HepG2 (cell line): ENCODE measurements at regions not wholly inside any gene's neighbourhood (a gene's known extent, or its start where the extent isn't known, plus 50 kb on each side); places are given as distances from the start of the nearest gene placed in this dataset.

ENCODE experiments used
- ATAC-seq: fragments of 200-7000 bp; cut with Tn5 transposase; 3 replicates; pipeline ENCODE4 v1.9.1; 2020; ENCODE audit warnings: mild to moderate bottlenecking, moderate library complexity
- BruUV-seq: library from RNA; stranded (reverse); fragments of 400-500 nt; replicated peaks from 2 replicates; lab custom pipeline; 2021; lab: Mats Ljungman, UMichigan
- CTCF ChIA-PET: fragments of 300-600 bp; formaldehyde crosslinking; extraction: SDS; loops from one replicate; lab custom pipeline; 2021; ENCODE audit warnings: low total read pairs, inconsistent platforms, low intra/inter-chr PET ratio; lab: Yijun Ruan, JAX
- POLR2A ChIA-PET: fragments of 350-600 bp; sonication (Branson Sonifier 250); formaldehyde crosslinking; loops from one replicate; lab custom pipeline; 2020; ENCODE audit warnings: antibody characterized with exemption, inconsistent platforms; lab: Yijun Ruan, JAX
- DNase-seq: peaks from one replicate; pipeline ENCODE4 v3.0.0-alpha.2; 2015; ENCODE audit warnings: low spot score
- FAIRE-seq: peaks from 3 replicates; lab custom pipeline; 2011; peaks lifted over from hg19 to GRCh38; lab: Jason Lieb, UNC
- H2AFZ ChIP-seq: one replicate; pipeline ENCODE4 v1.6.1; 2011; ENCODE audit warnings: low read length, inconsistent platforms
- H3K27ac ChIP-seq: fragments of 300-600 bp; 3 replicates; pipeline ENCODE4 v1.8.0; 2011; ENCODE audit warnings: mixed run types, mild to moderate bottlenecking, mixed read lengths, low read length, inconsistent platforms; ENCODE audit not compliant: insufficient read depth; ENCODE audit errors: extremely low read length
- H3K27me3 ChIP-seq, 2 experiments: fragments of 200-600 bp in 1 of 2; 2 replicates in 1 of 2; 3 replicates in 1 of 2; pipeline versions ENCODE4 v1.6.0 to v1.8.0; 2011; ENCODE audit warnings: low read length in 2 of 2, mild to moderate bottlenecking in 2 of 2, moderate library complexity in 2 of 2, inconsistent platforms in 1 of 2; ENCODE audit not compliant: insufficient read depth in 2 of 2, control insufficient read depth in 1 of 2
- H3K36me3 ChIP-seq, 2 experiments: fragments of 200-600 bp in 1 of 2; replicated peaks in 1 of 2; 2 replicates in 1 of 2; 3 replicates in 1 of 2; pipeline versions ENCODE4 v1.5.1 to v1.8.0; 2011; ENCODE audit warnings: low read length in 2 of 2, inconsistent platforms in 1 of 2; ENCODE audit not compliant: insufficient read depth in 2 of 2, control insufficient read depth in 1 of 2
- H3K4me1 ChIP-seq: 2 replicates; pipeline ENCODE4 v1.5.1; 2012; ENCODE audit warnings: low read length, inconsistent platforms; ENCODE audit not compliant: insufficient read depth
- H3K4me2 ChIP-seq: 2 replicates; pipeline ENCODE4 v1.6.0; 2011; ENCODE audit warnings: low read depth, low read length, inconsistent platforms
- H3K4me3 ChIP-seq, 3 experiments: fragments of 200-600 bp in 1 of 3; sonication (generic), shearing (Covaris generic) in 1 of 3; replicated peaks in 1 of 3; 2 replicates each; pipeline ENCODE4 v1.5.1; 2011 to 2016; ENCODE audit warnings: low read length in 3 of 3, inconsistent platforms in 2 of 3, low read depth in 2 of 3, mild to moderate bottlenecking in 2 of 3, control low read depth in 1 of 3, mixed read lengths in 1 of 3; ENCODE audit not compliant: insufficient read depth in 1 of 3
- H3K79me2 ChIP-seq: one replicate; pipeline ENCODE4 v1.6.1; 2011; ENCODE audit warnings: low read length, inconsistent platforms; ENCODE audit not compliant: insufficient read depth
- H3K9ac ChIP-seq: 2 replicates; pipeline ENCODE4 v1.6.0; 2011; ENCODE audit warnings: mild to moderate bottlenecking, low read depth, low read length, inconsistent platforms; ENCODE audit not compliant: insufficient read depth
- H3K9me3 ChIP-seq: 2 replicates; pipeline ENCODE4 v1.5.1; 2012; ENCODE audit warnings: mild to moderate bottlenecking, low read length
- H4K20me1 ChIP-seq: 2 replicates; pipeline ENCODE4 v1.6.0; 2011; ENCODE audit warnings: inconsistent platforms, mild to moderate bottlenecking, low read length, moderate library complexity; ENCODE audit not compliant: insufficient read depth
- CEBPZ ChIP-seq: IDR thresholded peaks from 2 replicates; pipeline ENCODE4 v1.6.1; 2012; ENCODE audit warnings: low read length, improper control_type of control experiment
- CSRNP1 ChIP-seq: sonication (generic); formaldehyde crosslinking; IDR thresholded peaks from 2 replicates; pipeline ENCODE4 v1.8.1; 2023; ENCODE audit warnings: mild to moderate bottlenecking, missing genetic modification reagents
- DNMT1 ChIP-seq: sonication (generic); formaldehyde crosslinking; IDR thresholded peaks from 2 replicates; pipeline ENCODE4 v1.5.1; 2020; ENCODE audit warnings: mild to moderate bottlenecking, missing genetic modification reagents
- DRAP1 ChIP-seq: IDR thresholded peaks from 2 replicates; pipeline ENCODE4 v1.6.1; 2016; ENCODE audit warnings: missing genetic modification reagents, missing compliant biosample characterization
- FOXA1 ChIP-seq, 2 experiments: fragments of 450-650 bp in 1 of 2; sonication (generic) in 1 of 2; formaldehyde crosslinking in 1 of 2; IDR thresholded peaks; 2 replicates each; pipeline versions ENCODE4 v1.4.0 to v1.6.1; 2016 to 2020; ENCODE audit warnings: missing genetic modification reagents in 1 of 2
- FUBP1 ChIP-seq: sonication (generic); formaldehyde crosslinking; IDR thresholded peaks from 2 replicates; pipeline ENCODE4 v1.5.1; 2020; ENCODE audit warnings: missing genetic modification reagents, mild to moderate bottlenecking, borderline replicate concordance
- GTF3A ChIP-seq: sonication (generic); formaldehyde crosslinking; conservative IDR thresholded peaks from 2 replicates; pipeline ENCODE4 v1.4.0; 2020; ENCODE audit warnings: mild to moderate bottlenecking, missing genetic modification reagents
- HDAC2 ChIP-seq: sonication (generic); formaldehyde crosslinking; IDR thresholded peaks from 2 replicates; pipeline ENCODE4 v1.4.0; 2020; ENCODE audit warnings: missing genetic modification reagents
- PRMT3 ChIP-seq: sonication (generic); formaldehyde crosslinking; IDR thresholded peaks from 2 replicates; pipeline ENCODE4 v1.8.1; 2022; ENCODE audit warnings: low read depth, mild to moderate bottlenecking, moderate library complexity, missing genetic modification reagents, borderline replicate concordance
- RARG ChIP-seq: sonication (generic); formaldehyde crosslinking; IDR thresholded peaks from 2 replicates; pipeline ENCODE4 v1.4.0; 2020; ENCODE audit warnings: low read depth, mild to moderate bottlenecking, missing genetic modification reagents
- TEAD3 ChIP-seq: optimal IDR thresholded peaks from 2 replicates; pipeline ENCODE3; 2016; ENCODE audit warnings: borderline replicate concordance
- ZBTB3 ChIP-seq: sonication (generic); formaldehyde crosslinking; IDR thresholded peaks from 2 replicates; pipeline ENCODE4 v1.4.0; 2020; ENCODE audit warnings: low read depth, mild to moderate bottlenecking, moderate library complexity, missing genetic modification reagents, borderline replicate concordance
- ZBTB38 ChIP-seq: sonication (generic); formaldehyde crosslinking; IDR thresholded peaks from 2 replicates; pipeline ENCODE4 v1.5.1; 2020; ENCODE audit warnings: mild to moderate bottlenecking, missing genetic modification reagents
- ZNF552 ChIP-seq: sonication (generic); formaldehyde crosslinking; IDR thresholded peaks from 2 replicates; pipeline ENCODE4 v1.9.0; 2022; ENCODE audit warnings: missing genetic modification reagents, mild to moderate bottlenecking, borderline replicate concordance
- ZNF83 ChIP-seq: sonication (generic); formaldehyde crosslinking; IDR thresholded peaks from 2 replicates; pipeline ENCODE4 v1.4.0; 2020; ENCODE audit warnings: missing genetic modification reagents, mild to moderate bottlenecking, borderline replicate concordance
- WGBS: methylation state at CpG from one replicate; pipeline ENCODE4 v1.1.6; 2017; ENCODE audit warnings: low lambda C conversion rate; 5-methylcytosine and 5-hydroxymethylcytosine counted together
- in situ Hi-C: cut with HindIII; loops from 2 replicates; pipeline ENCODE4 v1.10.0; 2017; ENCODE audit warnings: low pct_unique_long_range_greater_than_20kb; ENCODE audit not compliant: extremely low pct_ligation_motif_present
- intact Hi-C: fragments of 100-400 bp; cut with micrococcal nuclease; formaldehyde crosslinking; loops from one replicate; pipeline ENCODE4 v1.10.0; 2022; ENCODE audit not compliant: unreplicated experiment

- TF ChIP-seq CEBPZ (no peak), ZNF83 (CRISPR knock-in tag) (no peak), DNMT1 (no peak), ZNF552 (CRISPR knock-in tag) (no peak), PRMT3 (CRISPR knock-in tag) (no peak), HDAC2 (CRISPR knock-in tag) (no peak), TEAD3 (CRISPR knock-in tag) (peak; percentile 12), RARG (CRISPR knock-in tag) (no peak), ZBTB3 (CRISPR knock-in tag) (no peak)
Measured at GRCh38 chr1:189513091-189513490, 964.6 kb downstream of the BRINP3 start (continued).

- FAIRE-seq (no peak), DNase-seq (no peak), ATAC-seq (no peak)
- no peaks in the 10 kb centered on the region for H3K79me2 ChIP-seq
- intact Hi-C loops: no loop called here
- ChIA-PET CTCF (no interaction called here), POLR2A (no interaction called here)
- 3% methylated on average over 6 of the region's 6 CpGs for WGBS
- BruUV-seq: no TSS peak
- no peaks in the 10 kb centered on the region; a peak in 1 of 5 replicates for H3K27me3 ChIP-seq
- no peak overlapping the region for H3K4me3 ChIP-seq
- no peak overlapping the region for H3K9ac ChIP-seq
- H3K9me3 ChIP-seq: no peaks in the 10 kb centered on the region
- in situ Hi-C loops: no loop called here
- no peak overlapping the region for H3K27ac ChIP-seq
- no peaks in the 10 kb centered on the region for H3K36me3 ChIP-seq
- H2AFZ ChIP-seq: no peak overlapping the region
- no peaks in the 10 kb centered on the region for H4K20me1 ChIP-seq
- no peak overlapping the region for H3K4me2 ChIP-seq
- no peaks in the 10 kb centered on the region for H3K4me1 ChIP-seq
- TF ChIP-seq CSRNP1 (CRISPR knock-in tag) (no peak), GTF3A (CRISPR knock-in tag) (no peak), FOXA1 (IDR thresholded peaks at IDR 0.05) (no peak), FOXA1 (CRISPR knock-in tag; IDR thresholded peaks at IDR 0.05) (no peak), FUBP1 (no peak), DRAP1 (no peak), ZBTB38 (CRISPR knock-in tag) (no peak)
Measured at GRCh38 chr1:189522441-189522840, 955.2 kb downstream of the BRINP3 start.
